HEK293 (cell line): ENCODE measurements at regions not wholly inside any gene's neighbourhood (a gene's known extent, or its start where the extent isn't known, plus 50 kb on each side); places are given as distances from the start of the nearest gene placed in this dataset.

Experiments
- CTCF ChIA-PET: fragments of 350-600 bp; formaldehyde crosslinking; extraction: SDS; loops from one replicate; lab custom pipeline; 2021; ENCODE audit warnings: antibody characterized with exemption; lab: Yijun Ruan, JAX
- POLR2A ChIA-PET: fragments of 300-600 bp; formaldehyde crosslinking; extraction: SDS; loops from one replicate; lab custom pipeline; 2020; ENCODE audit warnings: antibody characterized with exemption, inconsistent platforms; lab: Yijun Ruan, JAX
- H3K27ac ChIP-seq: fragments of 200-500 bp; sonication (Bioruptor generic); 2 replicates; pipeline ENCODE4 v1.5.1; 2014; ENCODE audit warnings: low read depth, low read length, control low read depth, inconsistent platforms; ENCODE audit errors: extremely low read depth
- H3K36me3 ChIP-seq, 2 experiments: fragments of 200-500 bp in 1 of 2; sonication (Bioruptor generic) in 1 of 2; 1 replicate in 1 of 2; 2 replicates in 1 of 2; pipeline ENCODE4 v1.5.1; 2014 to 2017; ENCODE audit warnings: inconsistent platforms in 2 of 2, low read length in 2 of 2; ENCODE audit not compliant: control insufficient read depth in 2 of 2, insufficient read depth in 1 of 2
- H3K4me1 ChIP-seq: fragments of 200-500 bp; sonication (Bioruptor generic); 2 replicates; pipeline ENCODE4 v1.5.1; 2014; ENCODE audit warnings: mild to moderate bottlenecking, low read length, inconsistent platforms; ENCODE audit not compliant: control insufficient read depth, insufficient read depth
- H3K4me3 ChIP-seq: 2 replicates; pipeline ENCODE4 v1.5.1; 2011; ENCODE audit warnings: low read depth, mild to moderate bottlenecking, control low read depth, low read length, moderate library complexity
- H3K9me3 ChIP-seq: fragments of 200-500 bp; sonication (Bioruptor generic); 2 replicates; pipeline ENCODE4 v1.5.1; 2014; ENCODE audit warnings: low read depth, low read length, inconsistent platforms; ENCODE audit not compliant: control insufficient read depth, insufficient read depth
- PRDM10 ChIP-seq: fragments of 450-650 bp; formaldehyde crosslinking; IDR thresholded peaks from 2 replicates; pipeline ENCODE4 v1.5.1; 2016; ENCODE audit warnings: missing biosample characterization, missing genetic modification characterization
- TCF7L2 ChIP-seq: IDR thresholded peaks from 2 replicates; pipeline ENCODE4 v1.6.1; 2011; ENCODE audit warnings: low read depth, mild to moderate bottlenecking, inconsistent platforms, low read length, moderate library complexity, borderline replicate concordance
- ZNF155 ChIP-seq: fragments of 450-650 bp; formaldehyde crosslinking; IDR thresholded peaks from 2 replicates; pipeline ENCODE4 v1.5.1; 2016; ENCODE audit warnings: missing biosample characterization, missing genetic modification characterization
- ZNF274 ChIP-seq, 2 experiments: fragments of 200-500 bp in 1 of 2; fragments of 450-650 bp in 1 of 2; sonication (Bioruptor generic) in 1 of 2; formaldehyde crosslinking in 1 of 2; IDR thresholded peaks; 2 replicates each; pipeline versions ENCODE4 v1.5.1 to v1.6.1; 2014 to 2016; ENCODE audit warnings: borderline replicate concordance in 1 of 2, inconsistent platforms in 1 of 2, low read length in 1 of 2, missing biosample characterization in 1 of 2, missing genetic modification characterization in 1 of 2
- ZNF404 ChIP-seq: fragments of 450-650 bp; formaldehyde crosslinking; IDR thresholded peaks from 2 replicates; pipeline ENCODE4 v1.5.1; 2017; ENCODE audit warnings: missing biosample characterization, missing genetic modification characterization
- ZNF596 ChIP-seq: fragments of 450-650 bp; IDR thresholded peaks from 2 replicates; pipeline ENCODE4 v1.5.0; 2018; ENCODE audit warnings: missing biosample characterization, mild to moderate bottlenecking, missing genetic modification characterization, moderate library complexity
- ZNF600 ChIP-seq: fragments of 450-650 bp; formaldehyde crosslinking; IDR thresholded peaks from 2 replicates; pipeline ENCODE4 v1.5.1; 2016; ENCODE audit warnings: missing biosample characterization, missing genetic modification characterization
- ZNF621 ChIP-seq: fragments of 450-650 bp; formaldehyde crosslinking; IDR thresholded peaks from 2 replicates; pipeline ENCODE4 v1.5.1; 2017; ENCODE audit warnings: missing biosample characterization, missing genetic modification characterization
- ZSCAN4 ChIP-seq: fragments of 450-650 bp; formaldehyde crosslinking; IDR thresholded peaks from 2 replicates; pipeline ENCODE4 v1.5.1; 2017; ENCODE audit warnings: missing biosample characterization, missing genetic modification characterization
- TF ChIP-seq, protein P1 (sequence below): fragments of 450-650 bp; formaldehyde crosslinking; IDR thresholded peaks from 2 replicates; pipeline ENCODE4 v1.5.1; 2016; ENCODE audit warnings: missing biosample characterization, missing genetic modification characterization
- TF ChIP-seq, protein P2 (sequence below): fragments of 450-650 bp; formaldehyde crosslinking; IDR thresholded peaks from 2 replicates; pipeline ENCODE4; 2016; ENCODE audit warnings: missing biosample characterization, missing genetic modification characterization

- ChIA-PET POLR2A (no interaction called here), CTCF (interaction anchor here (0.5 to 1.9 kb wide), 6 partner anchors 9 to 528 kb away, joined by 3 to 9 read pairs (median 4); no protein-coding TSS in a partner anchor)
- H3K4me3 ChIP-seq: no peak overlapping the region
- H3K27ac ChIP-seq: no peak overlapping the region
- no peaks in the 10 kb centered on the region for H3K4me1 ChIP-seq
- TF ChIP-seq ZNF404 (no peak), TCF7L2 (peak; percentile 55; the same call in 1 of the 2 replicates)
- no peaks in the 10 kb centered on the region for H3K9me3 ChIP-seq
- H3K36me3 ChIP-seq: no peaks in the 10 kb centered on the region
These were observed 62.6 kb upstream of the GHITM start for GRCh38 chr10:84076540-84077195.

DNA sequence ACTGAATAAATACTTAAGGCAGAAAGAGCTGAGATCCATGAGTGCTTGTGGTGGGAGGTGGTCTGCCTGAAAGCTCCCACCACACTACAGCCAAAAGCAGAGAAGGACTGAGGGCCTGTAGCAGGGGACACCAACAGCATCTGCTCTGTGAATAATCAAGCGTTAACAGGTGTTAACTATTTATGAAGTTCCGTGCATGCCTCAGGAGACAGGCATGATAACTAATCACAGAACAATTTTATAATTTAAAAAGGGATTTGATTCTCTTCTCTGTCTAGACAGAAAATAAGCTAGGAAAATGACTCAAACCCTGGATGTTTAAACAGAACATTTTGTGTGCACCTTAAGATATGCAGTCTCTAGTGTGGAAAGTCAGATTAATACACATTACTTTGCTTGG is 61.5 kb upstream of the GHITM start:
- Histone ChIP-seq H3K9me3 (no peaks in the 10 kb centered on the region), H3K27ac (no peak overlapping the region), H3K4me1 (no peaks in the 10 kb centered on the region), H3K36me3 (no peaks in the 10 kb centered on the region)
- ChIA-PET POLR2A (no interaction called here), CTCF (interaction anchor here (0.6 to 1.2 kb wide), 3 partner anchors 25 to 1618 kb away, joined by 3 to 7 read pairs (median 4); no protein-coding TSS in a partner anchor)
- TF ChIP-seq ZSCAN4 (no peak), PRDM10 (tag by site-specific recombination) (no peak), ZNF155 (tag by site-specific recombination) (no peak), ZNF596 (no peak), ZNF600 (tag by site-specific recombination) (no peak)
- TF ChIP-seq, protein P1, sequence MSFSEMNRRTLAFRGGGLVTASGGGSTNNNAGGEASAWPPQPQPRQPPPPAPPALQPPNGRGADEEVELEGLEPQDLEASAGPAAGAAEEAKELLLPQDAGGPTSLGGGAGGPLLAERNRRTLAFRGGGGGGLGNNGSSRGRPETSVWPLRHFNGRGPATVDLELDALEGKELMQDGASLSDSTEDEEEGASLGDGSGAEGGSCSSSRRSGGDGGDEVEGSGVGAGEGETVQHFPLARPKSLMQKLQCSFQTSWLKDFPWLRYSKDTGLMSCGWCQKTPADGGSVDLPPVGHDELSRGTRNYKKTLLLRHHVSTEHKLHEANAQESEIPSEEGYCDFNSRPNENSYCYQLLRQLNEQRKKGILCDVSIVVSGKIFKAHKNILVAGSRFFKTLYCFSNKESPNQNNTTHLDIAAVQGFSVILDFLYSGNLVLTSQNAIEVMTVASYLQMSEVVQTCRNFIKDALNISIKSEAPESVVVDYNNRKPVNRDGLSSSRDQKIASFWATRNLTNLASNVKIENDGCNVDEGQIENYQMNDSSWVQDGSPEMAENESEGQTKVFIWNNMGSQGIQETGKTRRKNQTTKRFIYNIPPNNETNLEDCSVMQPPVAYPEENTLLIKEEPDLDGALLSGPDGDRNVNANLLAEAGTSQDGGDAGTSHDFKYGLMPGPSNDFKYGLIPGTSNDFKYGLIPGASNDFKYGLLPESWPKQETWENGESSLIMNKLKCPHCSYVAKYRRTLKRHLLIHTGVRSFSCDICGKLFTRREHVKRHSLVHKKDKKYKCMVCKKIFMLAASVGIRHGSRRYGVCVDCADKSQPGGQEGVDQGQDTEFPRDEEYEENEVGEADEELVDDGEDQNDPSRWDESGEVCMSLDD (tag by site-specific recombination): no peak
- TF ChIP-seq, protein P2, sequence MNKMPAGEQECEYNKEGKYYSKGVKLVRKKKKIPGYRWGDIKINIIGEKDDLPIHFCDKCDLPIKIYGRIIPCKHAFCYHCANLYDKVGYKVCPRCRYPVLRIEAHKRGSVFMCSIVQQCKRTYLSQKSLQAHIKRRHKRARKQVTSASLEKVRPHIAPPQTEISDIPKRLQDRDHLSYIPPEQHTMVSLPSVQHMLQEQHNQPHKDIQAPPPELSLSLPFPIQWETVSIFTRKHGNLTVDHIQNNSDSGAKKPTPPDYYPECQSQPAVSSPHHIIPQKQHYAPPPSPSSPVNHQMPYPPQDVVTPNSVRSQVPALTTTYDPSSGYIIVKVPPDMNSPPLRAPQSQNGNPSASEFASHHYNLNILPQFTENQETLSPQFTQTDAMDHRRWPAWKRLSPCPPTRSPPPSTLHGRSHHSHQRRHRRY: no peak
- TF ChIP-seq, all 188 proteins: peak for 0
- no peak overlapping the region for H3K4me3 ChIP-seq

GRCh38 chr10:84078771-84079170 is 60.5 kb upstream of the GHITM start:
- ChIA-PET POLR2A (no interaction called here), CTCF (interaction anchor here (1.2 kb wide), 1 partner anchor 24 kb away, joined by 3 read pairs; no protein-coding TSS in a partner anchor)
- no peak overlapping the region for H3K4me3 ChIP-seq
- no peaks in the 10 kb centered on the region for H3K4me1 ChIP-seq
- H3K27ac ChIP-seq: no peak overlapping the region
- no peaks in the 10 kb centered on the region for H3K9me3 ChIP-seq
- no peaks in the 10 kb centered on the region for H3K36me3 ChIP-seq
- no peak for TF ChIP-seq PRDM10 (tag by site-specific recombination)
- TF ChIP-seq ZNF274 (IDR thresholded peaks at IDR 0.05; ENCODE audit: low read length): no peak
- TF ChIP-seq ZNF274 (tag by site-specific recombination; IDR thresholded peaks at IDR 0.05; ENCODE audit: borderline replicate concordance): no peak
- TF ChIP-seq ZNF621 (tag by site-specific recombination): no peak
